Natural killer cell (primary cell): ENCODE measurements at regions not wholly inside any gene's neighbourhood (a gene's known extent, or its start where the extent isn't known, plus 50 kb on each side); places are given as distances from the start of the nearest gene placed in this dataset.

Experiments
- ATAC-seq, 3 donors: fragments of 150-1000 bp in 2 of 3; fragments of 200-7000 bp in 1 of 3; cut with Tn5 transposase; 1 replicate in 1 of 3; 2 replicates in 2 of 3; pipeline ENCODE4 v1.10.0; 2021; ENCODE audit warnings: mild to moderate bottlenecking in 2 of 3, moderate library complexity in 2 of 3
- DNase-seq, 2 donors: peaks; one replicate each; pipeline versions ENCODE4 v3.0.0 to v3.0.0-alpha.2; 2013 to 2021; ENCODE audit warnings: mixed read lengths in 1 of 2
- H3K27ac ChIP-seq: one replicate; pipeline ENCODE4 v1.5.1; 2013; ENCODE audit warnings: mild to moderate bottlenecking, low read length
- H3K27me3 ChIP-seq: one replicate; pipeline ENCODE4 v1.6.1; 2013; ENCODE audit warnings: low read length; ENCODE audit not compliant: control insufficient read depth, insufficient read depth
- H3K36me3 ChIP-seq: one replicate; pipeline ENCODE4 v1.6.1; 2013; ENCODE audit warnings: low read length; ENCODE audit not compliant: control insufficient read depth, insufficient read depth
- H3K4me1 ChIP-seq: one replicate; pipeline ENCODE4 v1.6.1; 2013; ENCODE audit warnings: low read length; ENCODE audit not compliant: control insufficient read depth, insufficient read depth
- H3K4me3 ChIP-seq: one replicate; pipeline ENCODE4 v1.5.1; 2013; ENCODE audit warnings: low read length
- H3K9me3 ChIP-seq: one replicate; pipeline ENCODE4 v1.6.1; 2013; ENCODE audit warnings: low read length; ENCODE audit not compliant: control insufficient read depth, insufficient read depth
- H3K27ac Mint-ChIP-seq, 2 donors: one replicate each; pipeline ENCODE4 v1.8.0; 2022; ENCODE audit warnings: mild to moderate bottlenecking in 2 of 2, mixed read lengths in 2 of 2, moderate library complexity in 1 of 2
- H3K27me3 Mint-ChIP-seq, 2 donors: one replicate each; pipeline ENCODE4 v1.8.0; 2022; ENCODE audit warnings: low read depth in 2 of 2, mixed read lengths in 2 of 2
- H3K36me3 Mint-ChIP-seq: one replicate; pipeline ENCODE4 v1.8.0; 2022; ENCODE audit warnings: mixed read lengths
- H3K4me1 Mint-ChIP-seq, 2 donors: one replicate each; pipeline ENCODE4 v1.8.0; 2022; ENCODE audit warnings: mixed read lengths in 2 of 2
- H3K4me3 Mint-ChIP-seq: one replicate; pipeline ENCODE4 v1.8.0; 2022; ENCODE audit warnings: mild to moderate bottlenecking, moderate library complexity, mixed read lengths
- H3K9me3 Mint-ChIP-seq, 2 donors: one replicate each; pipeline ENCODE4 v1.8.0; 2022; ENCODE audit warnings: mixed read lengths in 2 of 2
- CTCF ChIP-seq: fragments of 200-600 bp; IDR thresholded peaks from one replicate; pipeline ENCODE4 v1.8.0; 2022; ENCODE audit warnings: antibody characterized with exemption
- WGBS: methylation state at CpG from one replicate; pipeline ENCODE4 v1.1.7; 2013; ENCODE audit warnings: missing lambda C conversion rate; ENCODE audit not compliant: insufficient coverage; 5-methylcytosine and 5-hydroxymethylcytosine counted together
- intact Hi-C: fragments of 100-400 bp; cut with micrococcal nuclease; formaldehyde crosslinking; loops from one replicate; pipeline ENCODE4 v1.14.2; 2022

GRCh38 chr14:34180434-34180833, 229.6 kb upstream of the EGLN3 start:
- Mint-ChIP-seq H3K4me1 (no peaks in the 10 kb centered on the region), H3K27ac (no peak overlapping the region), H3K36me3 (no peaks in the 10 kb centered on the region), H3K4me3 (no peak overlapping the region), H3K9me3 (peaks cover 0 to 7% of the 10 kb centered on the region in 2 donors), H3K27me3 (peaks cover 0 to 6% of the 10 kb centered on the region in 2 donors)
- no peaks in the 10 kb centered on the region for H3K4me1 ChIP-seq
- no peaks in the 10 kb centered on the region for H3K27me3 ChIP-seq
- WGBS, result 66% methylated on average over 4 of the region's 4 CpGs
- ATAC-seq (no peak), DNase-seq (no peak)
- no peaks in the 10 kb centered on the region for H3K36me3 ChIP-seq
- no peak for TF ChIP-seq CTCF
- no peak overlapping the region for H3K4me3 ChIP-seq
- H3K9me3 ChIP-seq, result no peaks in the 10 kb centered on the region
- intact Hi-C loops, result no loop called here
- H3K27ac ChIP-seq, result no peak overlapping the region

GRCh38 chr14:34179727-34180126, 228.9 kb upstream of the EGLN3 start:
- H3K27me3 ChIP-seq, result no peaks in the 10 kb centered on the region
- no peak for DNase-seq
- H3K9me3 Mint-ChIP-seq, result peaks cover 0 to 7% of the 10 kb centered on the region in 2 donors
- no peak overlapping the region for H3K4me3 Mint-ChIP-seq
- H3K27ac Mint-ChIP-seq, result no peak overlapping the region
- H3K4me1 Mint-ChIP-seq, result no peaks in the 10 kb centered on the region
- 93% methylated on average over 1 of the region's 1 CpG for whole genome bisulfite sequencing
- no peak overlapping the region for H3K27ac ChIP-seq
- no peaks in the 10 kb centered on the region for H3K4me1 ChIP-seq
- H3K36me3 ChIP-seq, result no peaks in the 10 kb centered on the region
- H3K4me3 ChIP-seq, result no peak overlapping the region
- H3K9me3 ChIP-seq, result no peaks in the 10 kb centered on the region
- intact Hi-C loops, result no loop called here
- H3K27me3 Mint-ChIP-seq, result peaks cover 0 to 6% of the 10 kb centered on the region in 2 donors
- ATAC-seq, result no peak
- no peak for TF ChIP-seq CTCF
- no peaks in the 10 kb centered on the region for H3K36me3 Mint-ChIP-seq

- no peaks in the 10 kb centered on the region for H3K27me3 Mint-ChIP-seq
- no peak for DNase-seq
These were observed 226.6 kb upstream of the EGLN3 start for GRCh38 chr14:34177466-34177865.

More at GRCh38 chr14:34177466-34177865, 226.6 kb upstream of the EGLN3 start:
- no peak for TF ChIP-seq CTCF
- no peaks in the 10 kb centered on the region for H3K36me3 Mint-ChIP-seq
- no peak overlapping the region for H3K4me3 ChIP-seq
- H3K4me3 Mint-ChIP-seq, result no peak overlapping the region
- H3K4me1 Mint-ChIP-seq, result no peaks in the 10 kb centered on the region
- intact Hi-C loops, result no loop called here
- H3K27me3 ChIP-seq, result no peaks in the 10 kb centered on the region
- H3K9me3 ChIP-seq, result no peaks in the 10 kb centered on the region
- H3K4me1 ChIP-seq, result no peaks in the 10 kb centered on the region
- H3K36me3 ChIP-seq, result no peaks in the 10 kb centered on the region
- H3K9me3 Mint-ChIP-seq, result no peaks in the 10 kb centered on the region
- WGBS, result 43% methylated on average over 2 of the region's 2 CpGs
- no peak overlapping the region for H3K27ac ChIP-seq
- no peak for ATAC-seq
- no peak overlapping the region for H3K27ac Mint-ChIP-seq
